PFSK-1 (cell line): ENCODE measurements at regions not wholly inside any gene's neighbourhood (a gene's known extent, or its start where the extent isn't known, plus 50 kb on each side); places are given as distances from the start of the nearest gene placed in this dataset.

Experiments used
- FOXP2 ChIP-seq: optimal IDR thresholded peaks from 2 replicates; pipeline ENCODE3; 2011; ENCODE audit warnings: borderline replicate concordance, control low read depth, inconsistent platforms; ENCODE audit not compliant: insufficient read depth; ENCODE audit errors: extremely low read length, extremely low read depth
- POLR2AphosphoS5 ChIP-seq: IDR thresholded peaks from 2 replicates; pipeline ENCODE4 v1.6.1; 2012; ENCODE audit warnings: low read depth, mild to moderate bottlenecking, control low read depth, low read length, moderate library complexity
- SIN3A ChIP-seq: IDR thresholded peaks from 2 replicates; pipeline ENCODE4 v1.6.1; 2012; ENCODE audit warnings: mild to moderate bottlenecking, low read length, moderate library complexity, borderline replicate concordance; ENCODE audit not compliant: insufficient read depth
- TAF1 ChIP-seq: IDR thresholded peaks from 2 replicates; pipeline ENCODE4 v1.6.1; 2012; ENCODE audit warnings: low read length, control low read depth, borderline replicate concordance; ENCODE audit not compliant: insufficient read depth
- TF ChIP-seq, protein P1 (sequence below), 2 experiments: IDR thresholded peaks; 2 replicates each; pipeline versions ENCODE4 v1.6.1 to v1.8.0; 2011 to 2012; ENCODE audit warnings: low read depth in 2 of 2, low read length in 2 of 2, control low read depth in 1 of 2, inconsistent platforms in 1 of 2, mild to moderate bottlenecking in 1 of 2, moderate library complexity in 1 of 2; ENCODE audit not compliant: insufficient read depth in 1 of 2

DNA sequence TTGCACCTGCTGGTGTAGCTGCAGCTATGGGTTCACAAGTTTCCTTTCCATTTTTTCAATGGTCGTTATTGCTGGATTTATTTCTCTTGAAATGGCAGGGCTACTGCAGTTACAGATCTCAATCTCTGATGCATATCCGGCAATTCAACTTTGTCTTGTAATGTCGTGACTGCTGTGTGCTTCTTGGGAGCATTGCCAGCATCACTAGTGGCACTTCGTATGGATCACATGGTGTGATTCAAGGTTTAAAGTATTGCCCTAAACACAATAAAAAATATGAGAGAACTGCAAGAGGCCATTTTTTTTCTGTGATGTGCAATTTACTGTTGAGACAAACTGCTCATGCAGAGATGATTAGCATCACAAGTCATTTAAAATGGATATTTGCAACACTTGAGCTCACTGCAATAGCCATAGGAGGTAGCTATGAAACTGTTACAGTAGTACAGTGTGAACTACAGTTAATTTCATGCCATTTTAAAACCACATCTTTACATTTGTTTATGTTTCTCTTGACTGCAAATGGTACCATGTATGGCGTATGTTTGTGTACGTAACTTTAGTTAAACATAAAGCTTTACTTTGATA lies 217.4 kb upstream of the PDE3A start:
- TF ChIP-seq FOXP2 (no peak), SIN3A (no peak), POLR2AphosphoS5 (no peak), TAF1 (no peak)
- TF ChIP-seq, protein P1, sequence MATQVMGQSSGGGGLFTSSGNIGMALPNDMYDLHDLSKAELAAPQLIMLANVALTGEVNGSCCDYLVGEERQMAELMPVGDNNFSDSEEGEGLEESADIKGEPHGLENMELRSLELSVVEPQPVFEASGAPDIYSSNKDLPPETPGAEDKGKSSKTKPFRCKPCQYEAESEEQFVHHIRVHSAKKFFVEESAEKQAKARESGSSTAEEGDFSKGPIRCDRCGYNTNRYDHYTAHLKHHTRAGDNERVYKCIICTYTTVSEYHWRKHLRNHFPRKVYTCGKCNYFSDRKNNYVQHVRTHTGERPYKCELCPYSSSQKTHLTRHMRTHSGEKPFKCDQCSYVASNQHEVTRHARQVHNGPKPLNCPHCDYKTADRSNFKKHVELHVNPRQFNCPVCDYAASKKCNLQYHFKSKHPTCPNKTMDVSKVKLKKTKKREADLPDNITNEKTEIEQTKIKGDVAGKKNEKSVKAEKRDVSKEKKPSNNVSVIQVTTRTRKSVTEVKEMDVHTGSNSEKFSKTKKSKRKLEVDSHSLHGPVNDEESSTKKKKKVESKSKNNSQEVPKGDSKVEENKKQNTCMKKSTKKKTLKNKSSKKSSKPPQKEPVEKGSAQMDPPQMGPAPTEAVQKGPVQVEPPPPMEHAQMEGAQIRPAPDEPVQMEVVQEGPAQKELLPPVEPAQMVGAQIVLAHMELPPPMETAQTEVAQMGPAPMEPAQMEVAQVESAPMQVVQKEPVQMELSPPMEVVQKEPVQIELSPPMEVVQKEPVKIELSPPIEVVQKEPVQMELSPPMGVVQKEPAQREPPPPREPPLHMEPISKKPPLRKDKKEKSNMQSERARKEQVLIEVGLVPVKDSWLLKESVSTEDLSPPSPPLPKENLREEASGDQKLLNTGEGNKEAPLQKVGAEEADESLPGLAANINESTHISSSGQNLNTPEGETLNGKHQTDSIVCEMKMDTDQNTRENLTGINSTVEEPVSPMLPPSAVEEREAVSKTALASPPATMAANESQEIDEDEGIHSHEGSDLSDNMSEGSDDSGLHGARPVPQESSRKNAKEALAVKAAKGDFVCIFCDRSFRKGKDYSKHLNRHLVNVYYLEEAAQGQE (IDR thresholded peaks at IDR 0.05; ENCODE audit: insufficient read depth in 1 of 2, low read depth in 2 of 2, low read length in 2 of 2) = no peak

DNA sequence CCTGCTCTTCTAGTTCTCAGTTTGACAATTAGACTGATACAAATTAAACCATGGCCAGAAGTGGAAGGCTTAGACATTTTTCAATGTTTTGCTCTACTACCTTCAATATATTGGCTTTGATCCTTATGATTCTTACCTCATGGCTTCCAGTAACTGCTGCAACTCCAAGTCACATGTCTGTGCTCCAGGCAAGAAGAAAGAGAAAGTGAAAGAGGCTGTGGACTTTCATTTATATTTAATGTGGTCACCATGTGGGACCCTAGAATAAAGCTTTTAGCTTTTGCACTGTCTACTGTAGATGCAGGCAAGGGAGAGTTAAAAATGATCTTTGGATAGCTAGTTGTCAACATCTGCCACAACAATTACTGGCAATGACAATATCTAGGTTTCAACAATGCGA lies 214.3 kb upstream of the PDE3A start:
- TF ChIP-seq TAF1 (no peak), POLR2AphosphoS5 (no peak), SIN3A (no peak), FOXP2 (no peak)
- TF ChIP-seq, protein P1 (IDR thresholded peaks at IDR 0.05; ENCODE audit: insufficient read depth in 1 of 2, low read depth in 2 of 2, low read length in 2 of 2) = no peak

DNA sequence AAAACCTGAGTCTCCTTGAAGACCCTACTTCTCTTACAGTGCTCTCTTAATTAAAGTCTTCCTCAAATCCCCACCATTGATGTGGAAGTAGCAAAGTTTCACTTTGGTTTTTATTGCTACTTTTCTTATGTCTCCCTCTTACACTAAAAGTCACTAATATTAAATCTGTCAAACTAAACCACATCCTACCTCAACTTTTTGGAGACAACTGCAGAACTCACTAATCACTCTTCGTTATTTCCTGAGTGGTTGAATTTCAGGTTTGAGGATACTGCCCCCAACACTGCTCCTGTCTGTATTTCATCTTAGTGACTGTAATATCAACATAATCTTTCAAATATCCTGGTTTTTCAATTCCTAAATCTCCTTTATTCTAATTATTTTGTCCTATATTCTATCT lies 213.0 kb upstream of the PDE3A start:
- TF ChIP-seq FOXP2 (no peak), TAF1 (no peak), SIN3A (no peak), POLR2AphosphoS5 (no peak)
- TF ChIP-seq, protein P1 (IDR thresholded peaks at IDR 0.05; ENCODE audit: insufficient read depth in 1 of 2, low read depth in 2 of 2, low read length in 2 of 2) = no peak

GRCh38 chr12:20174528-20175175 lies 193.7 kb upstream of the PDE3A start:
- no peak for TF ChIP-seq FOXP2
- TF ChIP-seq POLR2AphosphoS5 = no peak
- TF ChIP-seq, protein P1 (IDR thresholded peaks at IDR 0.05; ENCODE audit: insufficient read depth in 1 of 2, low read depth in 2 of 2, low read length in 2 of 2) = no peak
- TF ChIP-seq SIN3A = no peak
- TF ChIP-seq TAF1 = no peak
